T-helper 1 cell treated with Interleukin-12 subunit alpha and Interleukin-12 subunit beta and Interleukin-4 antibody, amounts not matched to agents 30 μg/mL and 1 μg/mL, for 36 hours (primary cell): ENCODE measurements at regions not wholly inside any gene's neighbourhood (a gene's known extent, or its start where the extent isn't known, plus 50 kb on each side); places are given as distances from the start of the nearest gene placed in this dataset.

ENCODE experiments used
- H3K27ac Mint-ChIP-seq: one replicate; pipeline ENCODE4 v1.8.0; 2021; ENCODE audit warnings: mild to moderate bottlenecking, mixed read lengths
- H3K27me3 Mint-ChIP-seq: one replicate; pipeline ENCODE4 v1.8.0; 2021; ENCODE audit warnings: low read depth, mixed read lengths
- H3K36me3 Mint-ChIP-seq: one replicate; pipeline ENCODE4 v1.8.0; 2021; ENCODE audit warnings: low read depth, mixed read lengths
- H3K4me1 Mint-ChIP-seq: one replicate; pipeline ENCODE4 v1.8.0; 2021; ENCODE audit warnings: low read depth, mixed read lengths
- H3K4me3 Mint-ChIP-seq: one replicate; pipeline ENCODE4 v1.8.0; 2021; ENCODE audit warnings: mild to moderate bottlenecking, moderate library complexity, mixed read lengths
- H3K9me3 Mint-ChIP-seq: one replicate; pipeline ENCODE4 v1.8.0; 2021; ENCODE audit warnings: mixed read lengths

DNA sequence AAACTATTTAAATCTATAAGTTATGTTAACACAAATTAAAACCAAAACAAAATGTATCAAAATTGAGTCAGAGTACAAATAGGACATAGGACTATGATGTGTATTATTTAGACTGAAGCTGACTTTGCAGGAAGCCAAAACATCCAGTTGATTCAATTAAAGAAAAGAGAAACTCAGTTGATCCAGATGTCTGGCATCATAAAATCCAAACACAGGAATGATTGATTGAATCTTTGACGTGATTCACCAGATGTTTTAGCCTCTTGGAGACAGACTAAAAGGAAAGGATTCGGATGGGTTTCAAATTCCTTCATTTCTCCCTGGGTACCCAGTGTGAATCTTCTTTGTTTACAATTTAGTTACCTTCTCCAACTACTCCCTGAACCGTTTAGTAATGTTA, 272.9 kb downstream of the IRS1 start:
- H3K27ac Mint-ChIP-seq = no peak overlapping the region
- H3K4me1 Mint-ChIP-seq = no peaks in the 10 kb centered on the region
- H3K9me3 Mint-ChIP-seq = peaks cover 5% of the 10 kb centered on the region
- peaks cover 5% of the 10 kb centered on the region for H3K27me3 Mint-ChIP-seq
- H3K36me3 Mint-ChIP-seq = no peaks in the 10 kb centered on the region
- no peak overlapping the region for H3K4me3 Mint-ChIP-seq

DNA sequence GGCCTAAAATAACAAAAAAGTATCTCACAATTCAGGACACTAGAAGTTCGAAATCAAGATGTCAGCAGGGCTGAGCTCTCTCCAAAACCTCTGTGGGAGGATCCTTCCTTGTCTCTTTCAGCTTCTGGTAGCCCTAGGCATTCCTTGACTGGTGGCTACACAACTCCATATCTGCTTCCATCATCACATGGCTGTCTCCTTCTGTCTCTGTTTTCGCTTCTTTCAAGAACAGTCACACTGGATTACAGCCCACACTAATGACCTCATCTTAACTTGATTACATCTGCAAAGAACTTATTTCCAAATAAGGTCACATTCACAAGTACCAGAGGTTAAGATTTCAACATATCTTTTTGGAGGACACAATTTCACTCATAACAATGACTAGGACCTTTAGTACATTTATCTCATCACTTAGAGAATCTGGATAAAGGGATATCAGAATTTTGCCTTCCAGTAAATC, 275.2 kb downstream of the IRS1 start:
- Mint-ChIP-seq H3K36me3 (no peaks in the 10 kb centered on the region), H3K4me3 (no peak overlapping the region), H3K27me3 (peaks cover 5% of the 10 kb centered on the region), H3K9me3 (peaks cover 9% of the 10 kb centered on the region), H3K27ac (no peak overlapping the region), H3K4me1 (no peaks in the 10 kb centered on the region)

DNA sequence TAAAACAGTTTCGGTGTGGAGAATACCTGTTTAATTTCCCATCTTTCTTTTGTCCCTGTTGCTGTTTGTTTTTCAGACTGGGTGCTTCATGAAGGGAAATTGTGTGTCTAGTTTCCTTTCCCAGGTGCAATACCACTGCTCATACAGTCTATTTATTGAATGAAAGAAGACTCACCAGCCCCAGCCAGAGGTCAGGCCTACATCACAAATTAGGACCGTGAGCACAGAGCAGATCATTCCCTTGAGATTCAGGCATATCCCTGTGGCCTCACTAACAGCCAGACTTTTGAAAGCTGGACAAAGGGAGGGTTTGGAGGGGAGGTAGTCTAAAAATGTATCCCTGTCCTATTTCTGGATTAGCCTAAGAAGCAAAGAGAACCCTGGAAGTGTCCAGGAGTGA, 278.9 kb downstream of the IRS1 start:
- Mint-ChIP-seq H3K4me3 (no peak overlapping the region), H3K36me3 (no peaks in the 10 kb centered on the region), H3K27me3 (no peaks in the 10 kb centered on the region), H3K9me3 (peaks cover 9% of the 10 kb centered on the region), H3K4me1 (no peaks in the 10 kb centered on the region), H3K27ac (no peak overlapping the region)

DNA sequence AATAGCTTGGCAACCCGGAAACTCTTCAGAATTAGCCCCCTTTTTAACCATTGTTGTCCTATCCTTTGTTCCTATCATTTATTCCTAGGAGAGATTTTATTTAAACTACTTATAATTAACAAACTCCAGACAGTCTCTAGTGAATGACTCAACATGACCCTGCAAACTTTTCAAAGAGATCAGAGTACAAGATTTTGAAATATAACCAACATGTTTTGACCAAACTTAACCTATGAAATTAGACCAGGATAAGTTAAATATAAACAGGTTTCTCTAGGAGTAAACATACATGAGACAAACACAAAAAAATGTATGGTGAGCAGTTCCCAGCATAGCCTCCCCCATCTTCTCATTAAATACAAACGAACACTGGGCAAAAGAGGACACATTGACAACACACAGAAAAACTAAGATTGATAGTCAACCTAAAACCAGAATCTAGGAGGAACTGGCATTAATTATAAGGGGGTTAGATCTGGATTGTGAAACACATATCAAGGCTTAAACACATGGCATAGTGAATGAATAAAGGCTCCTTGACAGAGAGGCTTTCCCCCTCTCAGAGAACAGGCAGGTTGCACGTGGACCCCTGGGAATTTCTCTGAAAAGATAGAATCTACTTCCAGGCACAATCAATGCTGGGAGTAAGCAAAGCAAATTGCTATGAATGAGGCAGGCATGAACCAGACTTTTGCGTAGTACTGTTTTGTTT, 284.1 kb downstream of the IRS1 start:
- H3K27me3 Mint-ChIP-seq = peaks cover 14% of the 10 kb centered on the region

DNA sequence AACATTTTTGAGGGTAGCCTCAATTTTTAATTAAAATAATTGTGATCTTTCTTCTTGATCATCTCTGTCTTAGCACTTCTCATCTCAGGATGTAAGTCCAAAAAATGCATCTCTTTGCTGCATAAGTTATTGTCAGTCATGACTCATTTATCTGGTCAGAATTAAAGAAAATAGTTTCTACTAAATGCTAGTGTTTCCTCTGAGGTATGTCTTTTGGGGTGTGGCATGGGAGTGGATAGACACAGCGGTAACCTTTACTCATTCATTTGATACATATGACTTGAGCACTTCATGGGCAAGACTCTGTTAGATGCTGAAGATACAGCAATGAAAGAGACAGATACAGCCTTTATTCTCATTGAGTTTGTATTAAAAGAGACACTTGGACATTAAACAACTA, 284.7 kb downstream of the IRS1 start:
- Mint-ChIP-seq H3K27me3 (peaks cover 14% of the 10 kb centered on the region), H3K4me1 (no peaks in the 10 kb centered on the region), H3K27ac (no peak overlapping the region), H3K36me3 (no peaks in the 10 kb centered on the region), H3K9me3 (no peaks in the 10 kb centered on the region), H3K4me3 (no peak overlapping the region)

More for the DNA sequence above, 284.1 kb downstream of the IRS1 start:
- Mint-ChIP-seq H3K27ac (no peak overlapping the region), H3K4me1 (no peaks in the 10 kb centered on the region), H3K9me3 (no peaks in the 10 kb centered on the region), H3K36me3 (no peaks in the 10 kb centered on the region), H3K4me3 (no peak overlapping the region)

DNA sequence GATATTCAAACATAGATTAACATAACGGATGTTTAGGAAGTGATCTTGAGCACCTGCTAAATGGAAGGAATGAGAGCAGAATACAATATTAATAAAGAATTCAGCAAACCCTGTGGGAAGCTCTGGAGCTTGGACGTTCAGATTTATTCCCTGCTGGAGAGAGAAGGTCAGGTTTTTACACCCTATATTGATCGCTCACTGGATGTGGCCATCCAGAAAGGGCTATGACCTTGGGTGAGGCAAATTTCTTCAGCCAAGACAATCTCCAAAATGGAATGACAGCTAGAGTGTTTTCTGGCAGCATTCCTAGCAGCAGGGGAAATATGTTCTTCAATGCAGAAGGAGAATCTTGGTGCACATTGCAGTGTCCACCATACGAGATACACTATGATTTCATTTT, 288.3 kb downstream of the IRS1 start:
- Mint-ChIP-seq H3K4me1 (no peaks in the 10 kb centered on the region), H3K4me3 (no peak overlapping the region), H3K9me3 (no peaks in the 10 kb centered on the region), H3K36me3 (no peaks in the 10 kb centered on the region), H3K27ac (no peak overlapping the region), H3K27me3 (peaks cover 24% of the 10 kb centered on the region)

DNA sequence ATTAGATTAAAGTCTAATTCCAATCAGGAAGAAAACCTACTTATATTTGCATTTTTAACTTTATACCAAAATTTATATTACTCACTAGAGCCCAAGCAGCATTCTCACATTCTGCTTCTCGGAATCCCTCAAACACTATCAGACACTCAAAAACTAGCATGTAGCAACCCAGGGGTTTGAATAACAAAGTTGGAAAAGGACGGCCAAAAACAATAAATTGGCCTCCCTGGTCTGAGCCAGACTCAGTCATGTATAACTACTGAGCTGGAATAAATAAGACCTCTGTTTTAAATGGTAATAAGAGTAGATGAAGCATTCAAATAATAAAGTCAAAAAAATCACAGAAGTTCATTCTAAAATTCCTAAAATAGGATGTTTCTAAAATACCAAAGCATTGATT, 290.9 kb downstream of the IRS1 start:
- Mint-ChIP-seq H3K4me3 (no peak overlapping the region), H3K27me3 (peaks cover 20% of the 10 kb centered on the region), H3K4me1 (no peaks in the 10 kb centered on the region), H3K27ac (no peak overlapping the region), H3K36me3 (no peaks in the 10 kb centered on the region), H3K9me3 (no peaks in the 10 kb centered on the region)

DNA sequence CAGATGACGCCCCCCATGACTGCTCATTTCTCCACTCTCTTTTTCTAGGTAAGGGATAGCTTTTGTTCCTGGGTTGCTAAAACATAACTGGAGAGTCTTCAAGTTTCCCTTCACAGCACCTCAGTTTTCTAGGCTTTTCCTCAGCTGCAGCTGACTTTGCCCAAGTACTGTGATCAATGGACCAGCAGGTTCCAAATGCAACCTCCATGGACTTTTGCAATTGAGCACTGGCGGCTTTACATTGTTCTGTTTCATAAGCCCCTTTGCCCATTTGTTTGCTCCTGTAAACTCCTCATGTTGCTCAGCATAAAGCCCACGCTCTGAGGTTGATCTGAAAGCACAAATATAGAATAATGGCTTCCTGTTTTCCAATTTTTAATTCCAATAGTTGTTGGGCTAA, 291.6 kb downstream of the IRS1 start:
- Mint-ChIP-seq H3K36me3 (no peaks in the 10 kb centered on the region), H3K4me1 (no peaks in the 10 kb centered on the region), H3K4me3 (no peak overlapping the region), H3K27me3 (peaks cover 19% of the 10 kb centered on the region), H3K9me3 (no peaks in the 10 kb centered on the region), H3K27ac (no peak overlapping the region)

DNA sequence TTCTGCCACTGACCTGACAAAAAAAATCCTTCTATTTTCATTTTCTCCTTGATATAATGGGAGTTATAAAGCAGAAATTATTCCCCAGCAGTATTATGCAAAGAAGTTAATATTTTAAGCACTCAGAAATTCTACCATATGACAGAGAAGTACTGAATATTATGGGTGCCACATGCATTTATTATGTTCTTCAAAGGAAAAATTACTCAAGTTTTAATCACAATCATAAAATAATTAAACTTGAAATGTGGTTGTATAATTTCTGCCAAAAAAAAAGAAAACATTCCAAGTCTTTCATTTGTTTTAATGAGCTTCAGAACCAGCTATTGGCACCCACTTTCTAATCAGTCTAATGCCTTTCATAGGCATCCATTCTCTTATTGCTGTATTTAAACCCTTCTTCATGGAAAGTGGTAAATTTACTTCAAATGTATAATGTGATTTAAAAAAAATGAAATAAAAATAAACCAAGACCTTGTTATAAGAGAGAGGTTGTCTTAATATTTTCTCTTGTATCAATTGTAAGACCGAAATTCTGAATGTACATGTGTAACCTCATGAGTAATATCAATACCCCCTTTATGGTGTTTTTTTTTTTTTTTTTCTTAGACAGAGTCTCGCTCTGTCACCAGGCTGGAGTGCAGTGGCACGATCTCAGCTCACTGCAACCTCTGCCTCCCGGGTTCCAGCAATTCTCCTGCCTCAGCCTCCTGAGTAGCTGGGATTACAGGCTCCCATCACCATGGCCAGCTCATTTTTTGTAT, 302.3 kb downstream of the IRS1 start:
- Mint-ChIP-seq H3K27ac (no peak overlapping the region), H3K9me3 (peaks cover 4% of the 10 kb centered on the region), H3K36me3 (no peaks in the 10 kb centered on the region)

DNA sequence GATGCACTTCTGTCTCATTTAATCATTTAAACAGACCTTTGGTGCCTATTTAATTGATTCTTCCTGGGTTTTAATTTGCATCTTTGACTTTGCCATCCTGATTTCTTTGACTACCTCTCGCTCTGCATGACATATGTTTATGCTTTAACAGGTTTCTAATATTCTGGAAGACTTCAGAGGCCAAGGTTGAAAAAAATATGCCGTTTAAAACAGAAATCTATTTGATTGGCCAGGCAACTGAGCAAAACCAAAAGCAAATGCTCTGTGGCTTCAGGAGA, 303.4 kb downstream of the IRS1 start:
- H3K36me3 Mint-ChIP-seq = no peaks in the 10 kb centered on the region
- no peak overlapping the region for H3K4me3 Mint-ChIP-seq
- H3K27me3 Mint-ChIP-seq = peaks cover 26% of the 10 kb centered on the region
- H3K9me3 Mint-ChIP-seq = peaks cover 4% of the 10 kb centered on the region
- H3K4me1 Mint-ChIP-seq = no peaks in the 10 kb centered on the region
- H3K27ac Mint-ChIP-seq = no peak overlapping the region

More for the DNA sequence above, 302.3 kb downstream of the IRS1 start:
- Mint-ChIP-seq H3K4me3 (no peak overlapping the region), H3K4me1 (no peaks in the 10 kb centered on the region), H3K27me3 (peaks cover 30% of the 10 kb centered on the region)

DNA sequence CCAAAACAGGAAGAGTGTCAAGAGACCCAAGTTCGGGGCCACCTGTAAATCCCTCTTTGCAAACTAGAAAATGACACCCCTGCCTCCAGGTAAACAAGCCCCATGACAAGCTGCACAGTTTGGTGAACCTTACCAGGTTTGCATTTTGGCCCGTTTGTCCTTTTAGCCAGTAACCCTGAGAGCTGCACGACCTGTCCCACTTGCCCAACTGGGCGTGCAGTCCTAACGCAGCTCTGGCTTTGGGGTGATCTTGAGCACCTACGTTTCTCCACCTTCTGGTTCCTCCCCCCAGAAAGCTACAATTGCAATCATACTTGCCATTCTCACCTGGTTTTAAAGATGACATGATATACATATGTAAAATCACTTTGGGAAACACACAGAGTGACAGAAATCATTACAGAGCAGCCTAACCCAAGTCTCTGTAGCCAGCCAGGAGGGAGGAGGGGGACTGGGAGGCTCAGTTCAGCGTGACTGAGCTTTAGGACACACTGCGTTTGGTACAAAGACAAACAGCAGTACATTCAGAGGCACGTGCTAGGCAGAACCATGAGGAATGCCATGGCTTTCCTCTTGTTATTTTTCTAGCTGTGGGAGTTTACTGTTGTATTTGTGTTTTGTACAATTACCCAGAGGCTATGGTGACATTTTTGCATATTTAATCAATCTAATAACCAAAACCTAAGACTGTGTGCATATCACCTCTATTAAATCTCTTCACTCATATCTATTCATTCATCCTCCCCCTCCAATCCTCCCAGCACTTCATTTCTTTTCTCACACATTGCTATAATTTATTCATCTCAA, 304.0 kb downstream of the IRS1 start:
- H3K36me3 Mint-ChIP-seq = no peaks in the 10 kb centered on the region
- H3K9me3 Mint-ChIP-seq = peaks cover 2% of the 10 kb centered on the region
- no peaks in the 10 kb centered on the region for H3K4me1 Mint-ChIP-seq
- no peak overlapping the region for H3K4me3 Mint-ChIP-seq
- H3K27ac Mint-ChIP-seq = no peak overlapping the region
- H3K27me3 Mint-ChIP-seq = peaks cover 22% of the 10 kb centered on the region

DNA sequence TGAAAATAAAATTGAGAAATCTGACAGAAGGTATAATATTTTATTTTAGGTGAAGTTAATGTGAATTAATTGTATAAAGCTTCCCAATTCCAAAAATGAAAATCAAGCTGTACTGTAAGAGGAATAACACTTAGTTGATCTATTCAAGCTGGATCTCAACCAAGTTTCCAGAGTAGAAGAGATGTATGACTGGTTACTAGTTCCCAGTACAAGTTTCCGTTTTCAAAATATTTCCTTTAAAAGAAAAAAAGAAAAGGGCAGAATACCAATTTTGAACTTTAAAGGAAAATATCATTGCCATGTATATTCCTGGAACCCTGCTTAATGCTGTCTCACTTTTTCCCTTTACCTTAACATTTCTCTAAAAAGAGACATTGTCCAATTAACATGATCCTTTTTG, 308.5 kb downstream of the IRS1 start:
- no peak overlapping the region for H3K27ac Mint-ChIP-seq
- no peak overlapping the region for H3K4me3 Mint-ChIP-seq
- H3K36me3 Mint-ChIP-seq = no peaks in the 10 kb centered on the region
- peaks cover 2% of the 10 kb centered on the region for H3K4me1 Mint-ChIP-seq
- peaks cover 3% of the 10 kb centered on the region for H3K9me3 Mint-ChIP-seq
- peaks cover 6% of the 10 kb centered on the region for H3K27me3 Mint-ChIP-seq

DNA sequence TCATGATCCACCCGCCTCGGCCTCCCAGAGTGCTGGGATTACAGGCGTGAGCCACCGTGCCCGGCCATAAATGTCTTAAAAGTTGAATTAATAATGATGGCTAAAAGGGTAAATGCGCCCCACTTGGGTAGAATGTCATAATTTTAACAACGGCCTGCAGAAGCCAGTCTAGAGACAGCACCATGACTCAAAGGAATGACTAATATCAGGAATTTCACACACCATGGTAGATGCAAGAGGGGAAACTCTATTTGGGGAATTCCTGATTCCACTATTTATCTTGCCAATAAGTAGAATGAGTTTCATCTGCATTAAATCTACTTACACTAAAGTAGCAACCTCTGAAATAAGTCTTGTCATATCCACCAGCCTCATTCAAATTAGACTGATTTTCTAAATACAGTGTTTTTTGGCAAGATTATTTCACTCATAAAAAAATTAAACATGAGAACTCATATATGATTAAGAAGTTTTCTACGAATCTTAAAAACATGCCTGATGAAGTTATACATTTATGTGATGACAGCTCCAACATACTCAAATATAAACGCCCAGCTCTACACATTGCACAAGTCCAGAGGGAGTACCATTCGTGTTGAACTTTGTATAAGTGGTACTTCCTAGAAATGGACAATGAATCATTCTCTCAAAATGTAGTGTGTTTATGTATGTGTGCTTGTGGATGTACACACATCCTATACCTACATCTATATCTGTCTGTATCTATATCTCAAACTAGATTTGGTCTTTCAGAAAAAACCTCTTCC, 309.7 kb downstream of the IRS1 start:
- peaks cover 7% of the 10 kb centered on the region for H3K27me3 Mint-ChIP-seq
- no peak overlapping the region for H3K27ac Mint-ChIP-seq
- H3K4me3 Mint-ChIP-seq = no peak overlapping the region
- H3K36me3 Mint-ChIP-seq = no peaks in the 10 kb centered on the region
- peaks cover 2% of the 10 kb centered on the region for H3K4me1 Mint-ChIP-seq
- H3K9me3 Mint-ChIP-seq = peaks cover 3% of the 10 kb centered on the region

DNA sequence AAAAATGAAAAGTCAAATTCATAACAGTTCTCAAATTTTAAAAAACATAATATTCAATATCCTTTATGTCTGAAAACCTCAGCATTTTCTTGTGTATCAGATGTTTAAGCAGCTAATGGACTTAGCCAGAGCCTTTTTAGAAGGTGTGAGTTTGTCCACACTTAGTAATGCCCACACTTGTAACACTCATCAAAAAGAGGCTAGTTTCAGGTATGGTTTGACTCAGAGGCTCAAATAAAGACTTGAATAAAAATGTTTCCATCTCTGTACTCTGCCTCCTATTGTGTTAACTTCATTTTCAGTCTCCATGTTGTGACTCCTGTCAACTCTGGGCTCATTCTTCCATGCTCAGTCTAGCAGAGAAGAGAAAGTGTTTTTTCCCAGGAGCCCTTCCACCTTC, 311.6 kb downstream of the IRS1 start:
- Mint-ChIP-seq H3K27me3 (peaks cover 14% of the 10 kb centered on the region), H3K36me3 (no peaks in the 10 kb centered on the region), H3K9me3 (peaks cover 3% of the 10 kb centered on the region), H3K4me3 (no peak overlapping the region), H3K4me1 (peaks cover 2% of the 10 kb centered on the region), H3K27ac (no peak overlapping the region)
